ENCODE measurements at regions not wholly inside any gene's neighbourhood (a gene's known extent, or its start where the extent isn't known, plus 50 kb on each side); places are given as distances from the start of the nearest gene placed in this dataset.

DNA sequence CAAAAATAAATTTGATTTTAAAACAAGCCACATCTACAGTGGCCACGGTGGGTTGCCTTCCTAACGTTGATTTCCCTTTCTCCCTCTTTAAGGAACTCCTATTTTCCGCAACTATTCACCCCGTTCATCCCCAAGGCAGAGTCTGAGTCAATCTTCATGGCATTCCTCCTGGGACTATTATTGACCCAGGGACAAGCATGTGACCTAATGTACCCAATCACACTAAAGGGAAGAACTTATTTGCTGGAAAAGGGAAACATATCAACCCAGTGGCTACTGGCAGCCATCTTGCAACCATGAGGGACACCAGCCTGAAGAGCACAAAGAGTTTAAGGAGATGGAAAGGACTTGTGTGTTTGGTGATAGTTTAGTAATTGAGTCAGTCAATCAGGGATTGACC, 55.4 kb upstream of the ARHGEF3 start:
- TF ChIP-seq, protein P1, sequence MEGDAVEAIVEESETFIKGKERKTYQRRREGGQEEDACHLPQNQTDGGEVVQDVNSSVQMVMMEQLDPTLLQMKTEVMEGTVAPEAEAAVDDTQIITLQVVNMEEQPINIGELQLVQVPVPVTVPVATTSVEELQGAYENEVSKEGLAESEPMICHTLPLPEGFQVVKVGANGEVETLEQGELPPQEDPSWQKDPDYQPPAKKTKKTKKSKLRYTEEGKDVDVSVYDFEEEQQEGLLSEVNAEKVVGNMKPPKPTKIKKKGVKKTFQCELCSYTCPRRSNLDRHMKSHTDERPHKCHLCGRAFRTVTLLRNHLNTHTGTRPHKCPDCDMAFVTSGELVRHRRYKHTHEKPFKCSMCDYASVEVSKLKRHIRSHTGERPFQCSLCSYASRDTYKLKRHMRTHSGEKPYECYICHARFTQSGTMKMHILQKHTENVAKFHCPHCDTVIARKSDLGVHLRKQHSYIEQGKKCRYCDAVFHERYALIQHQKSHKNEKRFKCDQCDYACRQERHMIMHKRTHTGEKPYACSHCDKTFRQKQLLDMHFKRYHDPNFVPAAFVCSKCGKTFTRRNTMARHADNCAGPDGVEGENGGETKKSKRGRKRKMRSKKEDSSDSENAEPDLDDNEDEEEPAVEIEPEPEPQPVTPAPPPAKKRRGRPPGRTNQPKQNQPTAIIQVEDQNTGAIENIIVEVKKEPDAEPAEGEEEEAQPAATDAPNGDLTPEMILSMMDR (IDR thresholded peaks at IDR 0.05; ENCODE audit: low read depth, low read length), result no peak
- no peak for DNase-seq (ENCODE audit: extremely low read depth, low read depth)

DNA sequence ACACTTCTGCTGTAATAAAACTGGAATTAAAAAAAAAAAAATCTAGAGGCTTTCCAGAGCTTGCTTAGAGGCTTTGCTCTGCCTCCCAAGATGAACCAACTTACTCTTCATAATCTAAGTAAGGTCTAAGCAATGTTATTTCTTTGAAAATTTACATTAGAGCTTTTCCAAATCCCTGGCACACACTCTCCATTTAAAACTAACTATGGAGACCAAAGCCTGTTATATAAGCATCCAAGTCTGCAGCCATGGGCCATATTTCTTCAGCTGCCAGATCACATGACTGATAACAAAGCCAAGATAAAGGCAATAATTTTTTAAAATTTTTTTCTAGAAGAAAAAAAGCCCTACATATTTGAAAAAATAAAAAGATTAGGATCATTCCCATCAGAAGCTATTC, 55.0 kb upstream of the ARHGEF3 start:
- no peak for DNase-seq (ENCODE audit: extremely low read depth, low read depth)
- TF ChIP-seq, protein P1 (IDR thresholded peaks at IDR 0.05; ENCODE audit: low read depth, low read length), result no peak

DNA sequence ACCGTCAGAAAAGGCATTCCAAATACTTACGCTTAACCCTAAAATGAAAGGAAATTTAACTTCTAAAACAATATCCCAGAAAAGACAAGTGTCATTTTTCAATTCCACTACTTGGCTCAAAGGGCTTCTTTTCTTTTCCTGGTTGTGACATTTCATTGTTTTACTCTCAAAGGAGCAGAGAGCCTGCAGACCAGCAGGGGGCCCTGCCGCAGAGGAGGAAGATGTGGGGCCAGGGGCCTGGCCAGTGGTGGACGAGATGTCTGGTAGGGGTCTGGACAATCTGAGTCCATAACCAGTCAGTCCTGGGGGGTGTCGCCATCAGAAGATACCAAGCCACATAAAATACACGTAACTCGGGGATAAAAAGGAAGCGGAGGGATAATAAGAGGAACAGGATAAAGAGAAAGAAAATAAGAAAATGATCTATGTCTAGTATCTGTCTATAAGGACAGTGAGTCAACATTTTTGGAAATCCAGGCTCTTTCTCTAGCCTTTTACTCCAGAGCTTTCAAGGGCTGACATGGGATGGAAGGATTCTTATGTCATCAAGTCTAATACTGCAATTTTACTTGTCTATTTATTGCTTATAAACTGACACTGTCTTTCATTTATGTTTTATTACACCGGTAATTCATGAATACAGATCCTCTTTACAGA, 54.2 kb upstream of the ARHGEF3 start:
- DNase-seq (ENCODE audit: extremely low read depth, low read depth), result no peak

DNA sequence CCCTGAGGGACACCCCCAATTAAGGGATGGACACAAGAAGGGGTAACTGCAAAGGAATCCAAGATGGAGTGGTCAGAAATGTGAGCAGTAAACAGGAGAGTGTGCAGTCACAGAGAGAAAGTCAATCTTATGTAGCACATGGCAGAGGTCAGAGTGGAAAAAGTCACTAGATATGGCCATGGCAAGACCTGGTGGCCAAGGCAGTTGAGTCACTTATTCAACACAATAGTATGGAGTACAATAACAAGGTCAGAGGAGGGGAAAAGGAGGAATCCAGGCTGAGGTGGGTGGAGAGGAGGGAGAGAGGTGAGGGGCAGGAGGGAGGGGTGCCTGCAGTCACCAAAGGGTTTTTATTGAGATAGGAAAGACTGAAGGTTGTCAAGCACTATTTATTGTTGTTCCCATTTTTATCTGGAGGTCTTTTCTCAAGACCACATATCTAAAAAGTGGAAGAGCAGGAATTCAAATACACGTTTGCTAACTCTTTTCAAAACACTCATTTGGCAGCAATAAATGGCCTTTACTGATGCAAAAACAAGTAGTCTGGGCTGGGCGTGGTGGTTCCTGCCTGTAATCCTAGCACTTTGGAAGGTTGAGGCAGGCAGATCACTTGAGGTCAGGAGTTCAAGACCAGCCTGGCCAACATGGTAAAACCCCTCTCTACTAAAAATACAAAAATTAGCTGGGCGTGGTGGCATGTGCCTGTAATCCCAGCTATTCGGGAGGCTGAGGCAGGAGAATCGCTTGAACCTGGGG, 53.3 kb upstream of the ARHGEF3 start:
- TF ChIP-seq, protein P1 (IDR thresholded peaks at IDR 0.05; ENCODE audit: low read depth, low read length), result no peak
- no peak for DNase-seq (ENCODE audit: extremely low read depth, low read depth)

More for the DNA sequence above, 54.2 kb upstream of the ARHGEF3 start:
- TF ChIP-seq, protein P1 (IDR thresholded peaks at IDR 0.05; ENCODE audit: low read depth, low read length), result peak; percentile 36

DNA sequence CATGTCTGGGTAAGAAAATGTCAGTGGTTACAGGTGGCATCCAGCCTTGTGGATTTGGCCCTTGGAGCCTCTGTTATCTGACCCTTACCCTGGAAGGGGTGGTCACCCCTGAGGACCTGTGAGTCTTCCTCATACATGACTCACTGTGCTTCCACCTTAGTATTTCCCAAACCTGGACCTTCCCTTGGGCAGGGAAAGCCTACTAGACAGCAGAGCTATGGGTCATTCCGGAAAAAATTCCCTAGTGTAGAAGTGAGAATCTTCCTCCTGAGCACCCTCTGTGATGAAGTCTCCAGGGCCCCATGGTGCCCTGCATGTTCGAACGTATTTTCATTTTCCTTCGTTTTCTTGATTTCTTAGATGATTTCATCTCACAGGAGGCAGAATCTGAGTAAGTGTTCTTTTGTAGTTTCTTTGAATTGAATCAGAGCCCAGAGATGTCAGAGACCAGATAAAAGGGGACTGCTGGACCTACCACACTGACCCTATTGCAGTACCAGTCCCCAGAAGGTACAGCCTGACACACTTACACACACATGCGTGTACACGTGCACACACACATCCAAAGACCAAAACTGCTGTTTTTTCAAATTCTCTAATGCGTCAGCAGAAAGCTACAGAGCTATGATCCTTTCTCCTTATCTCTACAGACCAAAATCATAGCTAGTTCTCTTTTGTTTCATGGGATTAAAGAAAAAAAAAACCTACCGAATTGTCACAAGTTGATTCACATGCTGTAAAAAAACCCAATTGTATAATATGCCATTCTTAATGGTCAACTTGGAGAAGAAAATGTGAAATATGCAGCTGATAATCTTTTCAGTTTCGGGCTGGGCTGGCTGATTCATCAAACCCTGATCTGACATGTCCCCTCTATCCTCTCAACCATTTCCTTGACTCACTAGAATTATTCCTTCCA, 50.5 kb upstream of the ARHGEF3 start:
- TF ChIP-seq, protein P1 (IDR thresholded peaks at IDR 0.05; ENCODE audit: low read depth, low read length), result no peak
- no peak for DNase-seq (ENCODE audit: extremely low read depth, low read depth)

Data from AG09319 (cell line).